ENCODE measurements at regions not wholly inside any gene's neighbourhood (a gene's known extent, or its start where the extent isn't known, plus 50 kb on each side); places are given as distances from the start of the nearest gene placed in this dataset.
"Not testable (repeated sequence)": the region's sequence is repeated elsewhere in the genome, so short reads cannot be mapped to it uniquely, and the experiment has no call there.

DNA sequence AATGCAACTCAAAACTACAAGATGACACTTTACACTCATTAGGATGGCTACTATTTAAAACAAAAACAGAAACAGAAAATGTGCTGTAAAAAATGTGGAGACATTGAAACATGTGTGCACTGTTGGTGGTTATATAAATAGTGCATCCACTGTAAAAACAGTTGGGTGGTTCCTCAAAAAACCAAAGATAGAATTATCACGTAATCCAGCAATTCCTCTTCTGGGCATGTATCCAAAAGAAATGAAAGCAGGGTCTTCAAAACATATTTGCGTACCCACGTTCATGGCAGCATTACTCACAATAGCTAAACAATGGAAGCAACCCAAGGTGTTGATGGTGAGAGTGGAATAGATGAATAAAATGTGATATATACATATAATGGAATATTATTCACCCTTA, 967.2 kb downstream of the TRAM1L1 start:
- no peak overlapping the region for H4K8ac ChIP-seq (ENCODE audit: low read depth in 2 of 2, low read length in 2 of 2)
- no peaks in the 10 kb centered on the region; the same call in 1 of the 2 replicates for H3K9me3 ChIP-seq (ENCODE audit: control insufficient read depth, insufficient read depth, low read length)
- H4K20me1 ChIP-seq (ENCODE audit: insufficient read depth, low read length): no peaks in the 10 kb centered on the region
- H3K9ac ChIP-seq (ENCODE audit: low read depth, low read length): no peak overlapping the region
- POLR2A ChIA-PET (ENCODE audit: unreplicated experiment): no interaction called here
- WGBS, 2 experiments (ENCODE audit: extremely low coverage in 2 of 2, insufficient read length in 1 of 2): no CpG with 5 or more reads among the region's 3 CpGs
- no peak overlapping the region for H3K4ac ChIP-seq (ENCODE audit: low read depth, low read length)
- H2BK15ac ChIP-seq (ENCODE audit: low read depth, low read length): no peak overlapping the region
- no peak overlapping the region for H2AK5ac ChIP-seq (ENCODE audit: low read depth, low read length)
- no peaks in the 10 kb centered on the region for H3K79me1 ChIP-seq (ENCODE audit: low read depth in 1 of 2, low read length in 2 of 2)
- no peak overlapping the region for H4K91ac ChIP-seq (ENCODE audit: insufficient read depth, low read depth, low read length)
- H3K27ac ChIP-seq (ENCODE audit: insufficient read depth, low read length): no peak overlapping the region
- H3K4me1 ChIP-seq (ENCODE audit: control insufficient read depth, insufficient read depth, low read length): no peaks in the 10 kb centered on the region
- no peaks in the 10 kb centered on the region for H3K9me1 ChIP-seq (ENCODE audit: insufficient read depth, low read length)
- in situ Hi-C loops (cut with MboI; ENCODE audit: low sequenced_read_pairs) (no loop called here), intact Hi-C loops (cut with micrococcal nuclease) (no loop called here), dilution Hi-C loops (cut with HindIII; ENCODE audit: low sequenced_read_pairs, unreplicated experiment) (no loop called here)
- no peak overlapping the region for H2BK5ac ChIP-seq (ENCODE audit: low read depth, low read length, poor library complexity, severe bottlenecking)
- no peak overlapping the region for H3K56ac ChIP-seq (ENCODE audit: extremely low read depth, insufficient read depth, low read length)
- H3K4me2 ChIP-seq (ENCODE audit: low read depth, low read length): no peak overlapping the region
- no peak for DNase-seq
- H3K27me3 ChIP-seq (ENCODE audit: control insufficient read depth, insufficient read depth, low read length): no peaks in the 10 kb centered on the region
- no peak overlapping the region for H3K18ac ChIP-seq (ENCODE audit: low read depth, low read length)
- H4K5ac ChIP-seq (ENCODE audit: low read depth, low read length): no peak overlapping the region
- TF ChIP-seq POLR2A (IDR thresholded peaks at IDR 0.05; ENCODE audit: low read depth, low read length) (no peak), MAZ (IDR thresholded peaks at IDR 0.05; ENCODE audit: borderline replicate concordance, low read depth, low read length) (no peak), MXI1 (IDR thresholded peaks at IDR 0.05; ENCODE audit: borderline replicate concordance, low read depth, low read length) (no peak), SMC3 (IDR thresholded peaks at IDR 0.05; ENCODE audit: low read depth, low read length) (no peak), BHLHE40 (IDR thresholded peaks at IDR 0.05; ENCODE audit: low read depth, low read length) (no peak), MAFK (IDR thresholded peaks at IDR 0.05; ENCODE audit: low read depth, low read length) (no peak), FOS (IDR thresholded peaks at IDR 0.05; ENCODE audit: low read depth, low read length) (no peak), RFX5 (IDR thresholded peaks at IDR 0.05; ENCODE audit: low read depth, low read length) (no peak)
- no peak for ATAC-seq (ENCODE audit: low read depth)
- no peak overlapping the region for H3K14ac ChIP-seq (replicated peaks; ENCODE audit: low read depth, low read length)
- no peak overlapping the region for H2BK20ac ChIP-seq (ENCODE audit: low read depth, low read length)
- H3K36me3 ChIP-seq (ENCODE audit: control insufficient read depth, insufficient read depth, low read length): no peaks in the 10 kb centered on the region
- no peak overlapping the region for H2BK120ac ChIP-seq (ENCODE audit: low read depth, low read length)
- H3K4me3 ChIP-seq (ENCODE audit: insufficient read depth, low read depth, low read length): no peak overlapping the region
- H2AK9ac ChIP-seq (replicated peaks; ENCODE audit: low read depth, low read length, poor library complexity): no peak overlapping the region
- no TSS peak for BruUV-seq (replicated peaks)
- H3K23ac ChIP-seq (ENCODE audit: low read depth, low read length): no peak overlapping the region
- CTCF ChIA-PET: no interaction called here
- no peak overlapping the region for H2AFZ ChIP-seq (replicated peaks; ENCODE audit: low read length, poor library complexity)

DNA sequence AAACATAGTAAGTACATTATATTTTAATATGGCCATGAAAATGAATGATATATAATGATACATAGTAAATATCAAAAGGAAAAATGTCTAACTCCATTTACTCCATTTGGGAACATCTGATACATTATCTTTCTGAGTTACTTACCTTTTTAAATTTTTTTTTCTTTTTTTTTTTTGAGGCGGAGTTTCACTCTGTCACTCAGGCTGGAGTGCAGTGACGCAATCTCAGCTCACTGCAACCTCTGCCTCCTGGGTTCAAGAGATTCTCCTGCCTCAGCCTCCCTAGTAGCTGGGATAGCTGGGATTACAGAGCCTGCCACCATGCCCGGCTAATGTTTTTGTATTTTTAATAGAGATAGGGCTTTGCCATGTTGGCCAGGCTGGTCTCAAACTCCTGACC, 972.5 kb downstream of the TRAM1L1 start:
- intact Hi-C loops (cut with micrococcal nuclease); H2BK20ac ChIP-seq (ENCODE audit: low read depth, low read length); H3K18ac ChIP-seq (ENCODE audit: low read depth, low read length); DNase-seq; H3K4ac ChIP-seq (ENCODE audit: low read depth, low read length); H3K27ac ChIP-seq (ENCODE audit: insufficient read depth, low read length); POLR2A ChIA-PET (ENCODE audit: unreplicated experiment); H3K4me3 ChIP-seq (ENCODE audit: insufficient read depth, low read depth, low read length); BruUV-seq (replicated peaks); H3K23ac ChIP-seq (ENCODE audit: low read depth, low read length); H3K79me1 ChIP-seq (ENCODE audit: low read depth in 1 of 2, low read length in 2 of 2); H2BK15ac ChIP-seq (ENCODE audit: low read depth, low read length); H2AK9ac ChIP-seq (replicated peaks; ENCODE audit: low read depth, low read length, poor library complexity); H4K5ac ChIP-seq (ENCODE audit: low read depth, low read length); H3K9ac ChIP-seq (ENCODE audit: low read depth, low read length); H4K8ac ChIP-seq (ENCODE audit: low read depth in 2 of 2, low read length in 2 of 2); H3K36me3 ChIP-seq (ENCODE audit: control insufficient read depth, insufficient read depth, low read length); H3K14ac ChIP-seq (replicated peaks; ENCODE audit: low read depth, low read length); CTCF ChIA-PET; dilution Hi-C loops (cut with HindIII; ENCODE audit: low sequenced_read_pairs, unreplicated experiment); H2AFZ ChIP-seq (replicated peaks; ENCODE audit: low read length, poor library complexity); H3K4me2 ChIP-seq (ENCODE audit: low read depth, low read length); H2BK5ac ChIP-seq (ENCODE audit: low read depth, low read length, poor library complexity, severe bottlenecking); H3K4me1 ChIP-seq (ENCODE audit: control insufficient read depth, insufficient read depth, low read length); H3K56ac ChIP-seq (ENCODE audit: extremely low read depth, insufficient read depth, low read length); H3K9me3 ChIP-seq (ENCODE audit: control insufficient read depth, insufficient read depth, low read length); H3K9me1 ChIP-seq (ENCODE audit: insufficient read depth, low read length); H4K91ac ChIP-seq (ENCODE audit: insufficient read depth, low read depth, low read length); H4K20me1 ChIP-seq (ENCODE audit: insufficient read depth, low read length); H2BK120ac ChIP-seq (ENCODE audit: low read depth, low read length); ATAC-seq (ENCODE audit: low read depth); in situ Hi-C loops (cut with MboI; ENCODE audit: low sequenced_read_pairs); H2AK5ac ChIP-seq (ENCODE audit: low read depth, low read length); H3K27me3 ChIP-seq (ENCODE audit: control insufficient read depth, insufficient read depth, low read length): not testable (repeated sequence)
- WGBS, 2 experiments (ENCODE audit: extremely low coverage in 2 of 2, insufficient read length in 1 of 2): no CpG with 5 or more reads among the region's 3 CpGs

Data from IMR-90 (cell line).